HUES64 (cell line): ENCODE measurements at regions not wholly inside any gene's neighbourhood (a gene's known extent, or its start where the extent isn't known, plus 50 kb on each side); places are given as distances from the start of the nearest gene placed in this dataset.

Experiments
- H3K27ac ChIP-seq: 2 replicates; pipeline ENCODE4 v1.7.0; 2013; ENCODE audit warnings: low read depth, low read length, inconsistent platforms
- H3K27me3 ChIP-seq: 2 replicates; pipeline ENCODE4 v1.6.1; 2013; ENCODE audit warnings: mild to moderate bottlenecking, low read length; ENCODE audit not compliant: insufficient read depth
- H3K36me3 ChIP-seq: 2 replicates; pipeline ENCODE4 v1.6.1; 2013; ENCODE audit warnings: mild to moderate bottlenecking, low read length; ENCODE audit not compliant: insufficient read depth
- H3K4me1 ChIP-seq: 2 replicates; pipeline ENCODE4 v1.6.1; 2013; ENCODE audit warnings: mild to moderate bottlenecking, low read length, moderate library complexity; ENCODE audit not compliant: insufficient read depth
- H3K4me3 ChIP-seq: 2 replicates; pipeline ENCODE4 v1.5.1; 2013; ENCODE audit warnings: mild to moderate bottlenecking, low read length, moderate library complexity
- H3K9ac ChIP-seq: 2 replicates; pipeline ENCODE4 v1.6.1; 2013; ENCODE audit warnings: mild to moderate bottlenecking, low read depth, low read length
- H3K9me3 ChIP-seq: 2 replicates; pipeline ENCODE4 v1.6.1; 2013; ENCODE audit warnings: low read depth, low read length; ENCODE audit not compliant: insufficient read depth
- WGBS: fragments of 150-250, 120-280 bp; methylation state at CpG from one replicate; pipeline ENCODE4 v1.1.7; 2013; ENCODE audit warnings: missing lambda C conversion rate; 5-methylcytosine and 5-hydroxymethylcytosine counted together

- no peaks in the 10 kb centered on the region for H3K9me3 ChIP-seq
- H3K9ac ChIP-seq = no peak overlapping the region
- H3K4me3 ChIP-seq = no peak overlapping the region
- no peaks in the 10 kb centered on the region for H3K4me1 ChIP-seq
- no peaks in the 10 kb centered on the region for H3K27me3 ChIP-seq
- H3K27ac ChIP-seq = no peak overlapping the region
- no peaks in the 10 kb centered on the region for H3K36me3 ChIP-seq
- WGBS = 83% methylated on average over 2 of the region's 2 CpGs
These were observed 381.6 kb upstream of the ADAMTS16 start for GRCh38 chr5:4758550-4758949.

- H3K27me3 ChIP-seq = no peaks in the 10 kb centered on the region
- H3K36me3 ChIP-seq = no peaks in the 10 kb centered on the region
- WGBS = 91% methylated on average over 3 of the region's 3 CpGs
These were observed 381.1 kb upstream of the ADAMTS16 start for GRCh38 chr5:4758996-4759395.

GRCh38 chr5:4762316-4762715 is 377.8 kb upstream of the ADAMTS16 start:
- Histone ChIP-seq H3K36me3 (no peaks in the 10 kb centered on the region), H3K9ac (no peak overlapping the region), H3K4me1 (no peaks in the 10 kb centered on the region), H3K4me3 (no peak overlapping the region), H3K27me3 (no peaks in the 10 kb centered on the region), H3K27ac (no peak overlapping the region), H3K9me3 (no peaks in the 10 kb centered on the region)
- WGBS = 88% methylated on average over 3 of the region's 3 CpGs

More at GRCh38 chr5:4758996-4759395, 381.1 kb upstream of the ADAMTS16 start:
- Histone ChIP-seq H3K4me3 (no peak overlapping the region), H3K27ac (no peak overlapping the region), H3K9me3 (no peaks in the 10 kb centered on the region), H3K4me1 (no peaks in the 10 kb centered on the region), H3K9ac (no peak overlapping the region)

- Histone ChIP-seq H3K9ac (no peak overlapping the region), H3K4me1 (no peaks in the 10 kb centered on the region), H3K27ac (no peak overlapping the region), H3K36me3 (no peaks in the 10 kb centered on the region), H3K27me3 (no peaks in the 10 kb centered on the region), H3K9me3 (no peaks in the 10 kb centered on the region), H3K4me3 (no peak overlapping the region)
- WGBS = 92% methylated on average over 2 of the region's 2 CpGs
These were observed 374.7 kb upstream of the ADAMTS16 start for GRCh38 chr5:4765411-4765810.

- H3K4me3 ChIP-seq = no peak overlapping the region
- H3K27ac ChIP-seq = no peak overlapping the region
- no peak overlapping the region for H3K9ac ChIP-seq
- no peaks in the 10 kb centered on the region for H3K9me3 ChIP-seq
- H3K4me1 ChIP-seq = no peaks in the 10 kb centered on the region
- H3K36me3 ChIP-seq = no peaks in the 10 kb centered on the region
- H3K27me3 ChIP-seq = no peaks in the 10 kb centered on the region
- WGBS = 100% methylated on average over 1 of the region's 1 CpG
These were observed 374.0 kb upstream of the ADAMTS16 start for GRCh38 chr5:4766101-4766500.

GRCh38 chr5:4772591-4772990 is 367.5 kb upstream of the ADAMTS16 start:
- H3K4me1 ChIP-seq = no peaks in the 10 kb centered on the region
- WGBS = 100% methylated on average over 1 of the region's 1 CpG
- H3K9ac ChIP-seq = no peak overlapping the region
- no peak overlapping the region for H3K27ac ChIP-seq
- no peaks in the 10 kb centered on the region for H3K36me3 ChIP-seq
- no peaks in the 10 kb centered on the region for H3K9me3 ChIP-seq
- no peaks in the 10 kb centered on the region for H3K27me3 ChIP-seq
- H3K4me3 ChIP-seq = no peak overlapping the region

- no peaks in the 10 kb centered on the region for H3K4me1 ChIP-seq
- WGBS = 87% methylated on average over 1 of the region's 1 CpG
- no peak overlapping the region for H3K27ac ChIP-seq
- H3K9me3 ChIP-seq = no peaks in the 10 kb centered on the region
- H3K27me3 ChIP-seq = no peaks in the 10 kb centered on the region
- no peak overlapping the region for H3K4me3 ChIP-seq
- no peak overlapping the region for H3K9ac ChIP-seq
- no peaks in the 10 kb centered on the region for H3K36me3 ChIP-seq
These were observed 366.3 kb upstream of the ADAMTS16 start for GRCh38 chr5:4773827-4774317.

GRCh38 chr5:4777435-4777834 is 362.7 kb upstream of the ADAMTS16 start:
- Histone ChIP-seq H3K9ac (no peak overlapping the region), H3K4me3 (no peak overlapping the region), H3K27ac (no peak overlapping the region), H3K27me3 (no peaks in the 10 kb centered on the region), H3K4me1 (no peaks in the 10 kb centered on the region), H3K9me3 (no peaks in the 10 kb centered on the region), H3K36me3 (no peaks in the 10 kb centered on the region)
- WGBS = 96% methylated on average over 3 of the region's 4 CpGs

- H3K27me3 ChIP-seq = no peaks in the 10 kb centered on the region
- H3K36me3 ChIP-seq = no peaks in the 10 kb centered on the region
- no peaks in the 10 kb centered on the region for H3K4me1 ChIP-seq
- no peak overlapping the region for H3K4me3 ChIP-seq
- H3K9me3 ChIP-seq = no peaks in the 10 kb centered on the region
- H3K27ac ChIP-seq = no peak overlapping the region
- WGBS = 92% methylated on average over 4 of the region's 4 CpGs
- no peak overlapping the region for H3K9ac ChIP-seq
These were observed 359.5 kb upstream of the ADAMTS16 start for GRCh38 chr5:4780633-4781032.

- Histone ChIP-seq H3K36me3 (no peaks in the 10 kb centered on the region), H3K4me1 (no peaks in the 10 kb centered on the region), H3K9ac (no peak overlapping the region), H3K27me3 (no peaks in the 10 kb centered on the region), H3K9me3 (no peaks in the 10 kb centered on the region), H3K27ac (no peak overlapping the region), H3K4me3 (no peak overlapping the region)
- 77% methylated on average over 6 of the region's 6 CpGs for WGBS
These were observed 358.8 kb upstream of the ADAMTS16 start for GRCh38 chr5:4781299-4781698.

- H3K36me3 ChIP-seq = no peaks in the 10 kb centered on the region
- no peak overlapping the region for H3K4me3 ChIP-seq
- WGBS = no CpG with 5 or more reads among the region's 1 CpG
- no peak overlapping the region for H3K27ac ChIP-seq
- H3K27me3 ChIP-seq = no peaks in the 10 kb centered on the region
- no peaks in the 10 kb centered on the region for H3K4me1 ChIP-seq
- H3K9me3 ChIP-seq = no peaks in the 10 kb centered on the region
- no peak overlapping the region for H3K9ac ChIP-seq
These were observed 354.2 kb upstream of the ADAMTS16 start for GRCh38 chr5:4785971-4786370.

GRCh38 chr5:4797445-4797844 is 342.7 kb upstream of the ADAMTS16 start:
- H3K9me3 ChIP-seq = no peaks in the 10 kb centered on the region
- no peak overlapping the region for H3K9ac ChIP-seq
- no peaks in the 10 kb centered on the region for H3K4me1 ChIP-seq
- H3K4me3 ChIP-seq = no peak overlapping the region
- 92% methylated on average over 2 of the region's 2 CpGs for WGBS
- H3K36me3 ChIP-seq = no peaks in the 10 kb centered on the region
- H3K27me3 ChIP-seq = no peaks in the 10 kb centered on the region
- H3K27ac ChIP-seq = no peak overlapping the region
